Islet precursor cell (in vitro differentiated cells): ENCODE measurements at regions not wholly inside any gene's neighbourhood (a gene's known extent, or its start where the extent isn't known, plus 50 kb on each side); places are given as distances from the start of the nearest gene placed in this dataset.
"Not testable (repeated sequence)": the region's sequence is repeated elsewhere in the genome, so short reads cannot be mapped to it uniquely, and the experiment has no call there.

Experiments
- DNase-seq: peaks from one replicate; pipeline ENCODE4 v3.0.0-alpha.2; 2018

- DNase-seq: no peak
Observed at GRCh38 chr3:13148126-13148525, 74.9 kb upstream of the IQSEC1 start.

- no peak for DNase-seq
Observed at GRCh38 chr3:13147344-13147743, 74.1 kb upstream of the IQSEC1 start.

GRCh38 chr3:13146643-13147143, 73.5 kb upstream of the IQSEC1 start:
- no peak for DNase-seq

GRCh38 chr3:13145826-13146642, 72.8 kb upstream of the IQSEC1 start:
- DNase-seq: peak; percentile 43

- peak; percentile 43 for DNase-seq
Observed at GRCh38 chr3:13145131-13145825, 72.0 kb upstream of the IQSEC1 start.

GRCh38 chr3:13144163-13145023, 71.2 kb upstream of the IQSEC1 start:
- DNase-seq: peak; percentile 41

GRCh38 chr3:13143381-13144004, 70.3 kb upstream of the IQSEC1 start:
- DNase-seq: peak; percentile 27

GRCh38 chr3:13142552-13143380, 69.5 kb upstream of the IQSEC1 start:
- DNase-seq: peak; percentile 29

GRCh38 chr3:13141991-13142412, 68.8 kb upstream of the IQSEC1 start:
- peak; percentile 85 for DNase-seq

GRCh38 chr3:13141183-13141582, 68.0 kb upstream of the IQSEC1 start:
- DNase-seq: peak; percentile 32

GRCh38 chr3:13140596-13140995, 67.4 kb upstream of the IQSEC1 start:
- DNase-seq: peak; percentile 30

- no peak for DNase-seq
Observed at GRCh38 chr3:13139471-13140065, 66.3 kb upstream of the IQSEC1 start.

GRCh38 chr3:13138833-13139145, 65.6 kb upstream of the IQSEC1 start:
- no peak for DNase-seq

- DNase-seq: peak; percentile 44
Observed at GRCh38 chr3:13137941-13138832, 65.0 kb upstream of the IQSEC1 start.

- DNase-seq: not testable (repeated sequence)
Observed at GRCh38 chr3:13136848-13137247, 63.6 kb upstream of the IQSEC1 start.

GRCh38 chr3:13136426-13136825, 63.2 kb upstream of the IQSEC1 start:
- peak; percentile 41 for DNase-seq

- peak; percentile 40 for DNase-seq
Observed at GRCh38 chr3:13135811-13136321, 62.6 kb upstream of the IQSEC1 start.

GRCh38 chr3:13135251-13135810, 62.1 kb upstream of the IQSEC1 start:
- DNase-seq: peak; percentile 43

- DNase-seq: peak; percentile 46
Observed at GRCh38 chr3:13134879-13135206, 61.6 kb upstream of the IQSEC1 start.
